LoVo (cell line): ENCODE measurements at regions not wholly inside any gene's neighbourhood (a gene's known extent, or its start where the extent isn't known, plus 50 kb on each side); places are given as distances from the start of the nearest gene placed in this dataset.
A peak's percentile ranks its signal among the peaks of the same experiment; 100 is the strongest.

Experiments used
- DNase-seq: peaks from one replicate; pipeline ENCODE4 v3.0.0-alpha.2; 2016; ENCODE audit warnings: low spot score

- no peak for DNase-seq
These were observed 1430.0 kb downstream of the BRD1 start for GRCh38 chr22:48397531-48398180.

- DNase-seq = peak; percentile 20
These were observed 1430.7 kb downstream of the BRD1 start for GRCh38 chr22:48396785-48397530.

- DNase-seq = no peak
These were observed 1431.4 kb downstream of the BRD1 start for GRCh38 chr22:48396091-48396784.

- DNase-seq = no peak
These were observed 1432.5 kb downstream of the BRD1 start for GRCh38 chr22:48395201-48395600.

GRCh38 chr22:48394787-48395186 is 1432.9 kb downstream of the BRD1 start:
- no peak for DNase-seq

- DNase-seq = no peak
These were observed 1433.8 kb downstream of the BRD1 start for GRCh38 chr22:48393885-48394284.

- DNase-seq = no peak
These were observed 1434.7 kb downstream of the BRD1 start for GRCh38 chr22:48393041-48393370.

GRCh38 chr22:48391820-48392219 is 1435.9 kb downstream of the BRD1 start:
- DNase-seq = no peak

GRCh38 chr22:48391171-48391711 is 1436.4 kb downstream of the BRD1 start:
- DNase-seq = no peak

- DNase-seq = no peak
These were observed 1437.8 kb downstream of the BRD1 start for GRCh38 chr22:48389916-48390315.

GRCh38 chr22:48382197-48382596 is 1445.5 kb downstream of the BRD1 start:
- DNase-seq = no peak

- no peak for DNase-seq
These were observed 1447.5 kb downstream of the BRD1 start for GRCh38 chr22:48380016-48380665.

GRCh38 chr22:48379371-48379770 is 1448.3 kb downstream of the BRD1 start:
- no peak for DNase-seq

- DNase-seq = no peak
These were observed 1449.0 kb downstream of the BRD1 start for GRCh38 chr22:48378673-48379072.

- DNase-seq = no peak
These were observed 1450.5 kb downstream of the BRD1 start for GRCh38 chr22:48376936-48377712.

- DNase-seq = no peak
These were observed 1451.2 kb downstream of the BRD1 start for GRCh38 chr22:48376428-48376827.

- DNase-seq = no peak
These were observed 1454.0 kb downstream of the BRD1 start for GRCh38 chr22:48373626-48374173.

GRCh38 chr22:48372390-48372789 is 1455.3 kb downstream of the BRD1 start:
- DNase-seq = no peak

- DNase-seq = no peak
These were observed 1456.3 kb downstream of the BRD1 start for GRCh38 chr22:48371391-48371790.

- no peak for DNase-seq
These were observed 1457.0 kb downstream of the BRD1 start for GRCh38 chr22:48370508-48371325.
